Stimulated activated CD8-positive, alpha-beta memory T cell treated with anti-CD3 and anti-CD28 coated beads, Interleukin-7, amount 100 ng/mL, for 48 hours (primary cell): ENCODE measurements at regions not wholly inside any gene's neighbourhood (a gene's known extent, or its start where the extent isn't known, plus 50 kb on each side); places are given as distances from the start of the nearest gene placed in this dataset.

Source experiments
- DNase-seq, 2 donors: peaks; one replicate each; pipeline ENCODE4 v3.0.0-alpha.2; 2020; ENCODE audit warnings: low read depth in 1 of 2; ENCODE audit errors: extremely low read depth in 1 of 2

- DNase-seq = no peak
These were observed 620.1 kb downstream of the MED13L start for GRCh38 chr12:115657081-115658013.

GRCh38 chr12:115650026-115650425, 627.5 kb downstream of the MED13L start:
- DNase-seq = no peak

GRCh38 chr12:115648463-115648862, 629.0 kb downstream of the MED13L start:
- DNase-seq = no peak

- DNase-seq = no peak
These were observed 631.3 kb downstream of the MED13L start for GRCh38 chr12:115646210-115646609.

- DNase-seq = no peak
These were observed 636.6 kb downstream of the MED13L start for GRCh38 chr12:115640929-115641328.

- DNase-seq = no peak
These were observed 637.9 kb downstream of the MED13L start for GRCh38 chr12:115639648-115640012.

- DNase-seq = no peak
These were observed 638.5 kb downstream of the MED13L start for GRCh38 chr12:115638733-115639647.

GRCh38 chr12:115636546-115636945, 640.9 kb downstream of the MED13L start:
- no peak for DNase-seq

GRCh38 chr12:115632308-115632707, 645.2 kb downstream of the MED13L start:
- no peak for DNase-seq

GRCh38 chr12:115630136-115630535, 647.4 kb downstream of the MED13L start:
- DNase-seq = no peak

- DNase-seq = no peak
These were observed 651.3 kb downstream of the MED13L start for GRCh38 chr12:115626210-115626609.

GRCh38 chr12:115623764-115624334, 653.6 kb downstream of the MED13L start:
- DNase-seq = no peak

GRCh38 chr12:115623275-115623674, 654.2 kb downstream of the MED13L start:
- no peak for DNase-seq

- DNase-seq = no peak
These were observed 656.7 kb downstream of the MED13L start for GRCh38 chr12:115620816-115621215.

- no peak for DNase-seq
These were observed 657.6 kb downstream of the MED13L start for GRCh38 chr12:115619889-115620288.

- DNase-seq = no peak
These were observed 658.4 kb downstream of the MED13L start for GRCh38 chr12:115619061-115619460.

- no peak for DNase-seq
These were observed 659.4 kb downstream of the MED13L start for GRCh38 chr12:115618105-115618504.

- no peak for DNase-seq
These were observed 660.1 kb downstream of the MED13L start for GRCh38 chr12:115617391-115617790.

- DNase-seq = no peak
These were observed 666.0 kb downstream of the MED13L start for GRCh38 chr12:115611477-115611876.

GRCh38 chr12:115609347-115609746, 668.1 kb downstream of the MED13L start:
- DNase-seq = no peak

- no peak for DNase-seq
These were observed 671.5 kb downstream of the MED13L start for GRCh38 chr12:115606040-115606439.
